ENCODE measurements at regions not wholly inside any gene's neighbourhood (a gene's known extent, or its start where the extent isn't known, plus 50 kb on each side); places are given as distances from the start of the nearest gene placed in this dataset.

- H3K9me3 ChIP-seq (ENCODE audit: control insufficient read depth in 2 of 2, insufficient read depth in 1 of 2, low read length in 1 of 2): no peaks in the 10 kb centered on the region
- H3K27me3 ChIP-seq (ENCODE audit: control insufficient read depth in 2 of 2, insufficient read depth in 1 of 2, low read length in 1 of 2): no peaks in the 10 kb centered on the region
- H3K4me3 ChIP-seq (ENCODE audit: low read length in 2 of 2): no peak overlapping the region
- H3K4me1 ChIP-seq (ENCODE audit: control insufficient read depth in 2 of 2, insufficient read depth in 2 of 2, low read length in 2 of 2): no peaks in the 10 kb centered on the region
- DNase-seq (ENCODE audit: low read depth in 6 of 9, low spot score in 9 of 9): no peak
- H3K36me3 ChIP-seq (ENCODE audit: control insufficient read depth in 2 of 2, insufficient read depth in 2 of 2, low read length in 1 of 2): no peaks in the 10 kb centered on the region
- no peak overlapping the region for H3K27ac ChIP-seq (ENCODE audit: low read depth in 1 of 2, low read length in 1 of 2)
Observed at GRCh38 chr2:4338345-4338744, 635.0 kb downstream of the DCDC2C start.

- Histone ChIP-seq H3K36me3 (ENCODE audit: control insufficient read depth in 2 of 2, insufficient read depth in 2 of 2, low read length in 1 of 2) (no peaks in the 10 kb centered on the region), H3K27me3 (ENCODE audit: control insufficient read depth in 2 of 2, insufficient read depth in 1 of 2, low read length in 1 of 2) (no peaks in the 10 kb centered on the region), H3K4me3 (ENCODE audit: low read length in 2 of 2) (no peak overlapping the region), H3K27ac (ENCODE audit: low read depth in 1 of 2, low read length in 1 of 2) (no peak overlapping the region), H3K9me3 (ENCODE audit: control insufficient read depth in 2 of 2, insufficient read depth in 1 of 2, low read length in 1 of 2) (no peaks in the 10 kb centered on the region), H3K4me1 (ENCODE audit: control insufficient read depth in 2 of 2, insufficient read depth in 2 of 2, low read length in 2 of 2) (no peaks in the 10 kb centered on the region)
- 87% methylated on average over 1 of the region's 1 CpG for WGBS
- DNase-seq (ENCODE audit: low read depth in 6 of 9, low spot score in 9 of 9): no peak
Observed at GRCh38 chr2:4340536-4340935, 637.2 kb downstream of the DCDC2C start.

- Histone ChIP-seq H3K4me1 (ENCODE audit: control insufficient read depth in 2 of 2, insufficient read depth in 2 of 2, low read length in 2 of 2) (no peaks in the 10 kb centered on the region), H3K9me3 (ENCODE audit: control insufficient read depth in 2 of 2, insufficient read depth in 1 of 2, low read length in 1 of 2) (no peaks in the 10 kb centered on the region), H3K4me3 (ENCODE audit: low read length in 2 of 2) (no peak overlapping the region), H3K36me3 (ENCODE audit: control insufficient read depth in 2 of 2, insufficient read depth in 2 of 2, low read length in 1 of 2) (no peaks in the 10 kb centered on the region), H3K27ac (ENCODE audit: low read depth in 1 of 2, low read length in 1 of 2) (no peak overlapping the region), H3K27me3 (ENCODE audit: control insufficient read depth in 2 of 2, insufficient read depth in 1 of 2, low read length in 1 of 2) (no peaks in the 10 kb centered on the region)
- DNase-seq (ENCODE audit: low read depth in 6 of 9, low spot score in 9 of 9): no peak
- 70% methylated on average over 1 of the region's 1 CpG for WGBS
Observed at GRCh38 chr2:4346628-4347027, 643.3 kb downstream of the DCDC2C start.

- H3K27ac ChIP-seq (ENCODE audit: low read depth in 1 of 2, low read length in 1 of 2): no peak overlapping the region
- H3K27me3 ChIP-seq (ENCODE audit: control insufficient read depth in 2 of 2, insufficient read depth in 1 of 2, low read length in 1 of 2): no peaks in the 10 kb centered on the region
- no peak overlapping the region for H3K4me3 ChIP-seq (ENCODE audit: low read length in 2 of 2)
- 80% methylated on average over 4 of the region's 4 CpGs for WGBS
- H3K36me3 ChIP-seq (ENCODE audit: control insufficient read depth in 2 of 2, insufficient read depth in 2 of 2, low read length in 1 of 2): no peaks in the 10 kb centered on the region
- no peak for DNase-seq (ENCODE audit: low read depth in 6 of 9, low spot score in 9 of 9)
- no peaks in the 10 kb centered on the region for H3K9me3 ChIP-seq (ENCODE audit: control insufficient read depth in 2 of 2, insufficient read depth in 1 of 2, low read length in 1 of 2)
- no peaks in the 10 kb centered on the region for H3K4me1 ChIP-seq (ENCODE audit: control insufficient read depth in 2 of 2, insufficient read depth in 2 of 2, low read length in 2 of 2)
Observed at GRCh38 chr2:4353668-4354067, 650.3 kb downstream of the DCDC2C start.

- Histone ChIP-seq H3K9me3 (ENCODE audit: control insufficient read depth in 2 of 2, insufficient read depth in 1 of 2, low read length in 1 of 2) (no peaks in the 10 kb centered on the region), H3K27me3 (ENCODE audit: control insufficient read depth in 2 of 2, insufficient read depth in 1 of 2, low read length in 1 of 2) (no peaks in the 10 kb centered on the region), H3K36me3 (ENCODE audit: control insufficient read depth in 2 of 2, insufficient read depth in 2 of 2, low read length in 1 of 2) (no peaks in the 10 kb centered on the region), H3K27ac (ENCODE audit: low read depth in 1 of 2, low read length in 1 of 2) (no peak overlapping the region), H3K4me3 (ENCODE audit: low read length in 2 of 2) (no peak overlapping the region), H3K4me1 (ENCODE audit: control insufficient read depth in 2 of 2, insufficient read depth in 2 of 2, low read length in 2 of 2) (no peaks in the 10 kb centered on the region)
- no peak for DNase-seq (ENCODE audit: low read depth in 6 of 9, low spot score in 9 of 9)
- WGBS: 88% methylated on average over 1 of the region's 1 CpG
Observed at GRCh38 chr2:4354164-4354563, 650.8 kb downstream of the DCDC2C start.

GRCh38 chr2:4354678-4355077 is 651.3 kb downstream of the DCDC2C start:
- Histone ChIP-seq H3K4me1 (ENCODE audit: control insufficient read depth in 2 of 2, insufficient read depth in 2 of 2, low read length in 2 of 2) (no peaks in the 10 kb centered on the region), H3K27ac (ENCODE audit: low read depth in 1 of 2, low read length in 1 of 2) (no peak overlapping the region), H3K9me3 (ENCODE audit: control insufficient read depth in 2 of 2, insufficient read depth in 1 of 2, low read length in 1 of 2) (no peaks in the 10 kb centered on the region), H3K4me3 (ENCODE audit: low read length in 2 of 2) (no peak overlapping the region), H3K36me3 (ENCODE audit: control insufficient read depth in 2 of 2, insufficient read depth in 2 of 2, low read length in 1 of 2) (no peaks in the 10 kb centered on the region), H3K27me3 (ENCODE audit: control insufficient read depth in 2 of 2, insufficient read depth in 1 of 2, low read length in 1 of 2) (no peaks in the 10 kb centered on the region)
- peak in 1 of 9 donors; percentile 5 for DNase-seq (ENCODE audit: low read depth in 6 of 9, low spot score in 9 of 9)
- WGBS: 58% methylated on average over 10 of the region's 10 CpGs

- no peak for DNase-seq (ENCODE audit: low read depth in 6 of 9, low spot score in 9 of 9)
- no peaks in the 10 kb centered on the region for H3K36me3 ChIP-seq (ENCODE audit: control insufficient read depth in 2 of 2, insufficient read depth in 2 of 2, low read length in 1 of 2)
- no peaks in the 10 kb centered on the region for H3K4me1 ChIP-seq (ENCODE audit: control insufficient read depth in 2 of 2, insufficient read depth in 2 of 2, low read length in 2 of 2)
- WGBS: 92% methylated on average over 3 of the region's 3 CpGs
- H3K27ac ChIP-seq (ENCODE audit: low read depth in 1 of 2, low read length in 1 of 2): no peak overlapping the region
- H3K27me3 ChIP-seq (ENCODE audit: control insufficient read depth in 2 of 2, insufficient read depth in 1 of 2, low read length in 1 of 2): no peaks in the 10 kb centered on the region
- no peaks in the 10 kb centered on the region for H3K9me3 ChIP-seq (ENCODE audit: control insufficient read depth in 2 of 2, insufficient read depth in 1 of 2, low read length in 1 of 2)
- no peak overlapping the region for H3K4me3 ChIP-seq (ENCODE audit: low read length in 2 of 2)
Observed at GRCh38 chr2:4356109-4356508, 652.7 kb downstream of the DCDC2C start.

- H3K27me3 ChIP-seq (ENCODE audit: control insufficient read depth in 2 of 2, insufficient read depth in 1 of 2, low read length in 1 of 2): no peaks in the 10 kb centered on the region
- H3K36me3 ChIP-seq (ENCODE audit: control insufficient read depth in 2 of 2, insufficient read depth in 2 of 2, low read length in 1 of 2): no peaks in the 10 kb centered on the region
- DNase-seq (ENCODE audit: low read depth in 6 of 9, low spot score in 9 of 9): no peak
- H3K4me1 ChIP-seq (ENCODE audit: control insufficient read depth in 2 of 2, insufficient read depth in 2 of 2, low read length in 2 of 2): no peaks in the 10 kb centered on the region
- H3K4me3 ChIP-seq (ENCODE audit: low read length in 2 of 2): no peak overlapping the region
- H3K27ac ChIP-seq (ENCODE audit: low read depth in 1 of 2, low read length in 1 of 2): no peak overlapping the region
- WGBS: 92% methylated on average over 1 of the region's 1 CpG
- no peaks in the 10 kb centered on the region for H3K9me3 ChIP-seq (ENCODE audit: control insufficient read depth in 2 of 2, insufficient read depth in 1 of 2, low read length in 1 of 2)
Observed at GRCh38 chr2:4356541-4356940, 653.2 kb downstream of the DCDC2C start.

- Histone ChIP-seq H3K9me3 (ENCODE audit: control insufficient read depth in 2 of 2, insufficient read depth in 1 of 2, low read length in 1 of 2) (no peaks in the 10 kb centered on the region), H3K36me3 (ENCODE audit: control insufficient read depth in 2 of 2, insufficient read depth in 2 of 2, low read length in 1 of 2) (no peaks in the 10 kb centered on the region), H3K4me3 (ENCODE audit: low read length in 2 of 2) (no peak overlapping the region), H3K4me1 (ENCODE audit: control insufficient read depth in 2 of 2, insufficient read depth in 2 of 2, low read length in 2 of 2) (no peaks in the 10 kb centered on the region), H3K27ac (ENCODE audit: low read depth in 1 of 2, low read length in 1 of 2) (no peak overlapping the region), H3K27me3 (ENCODE audit: control insufficient read depth in 2 of 2, insufficient read depth in 1 of 2, low read length in 1 of 2) (no peaks in the 10 kb centered on the region)
- no peak for DNase-seq (ENCODE audit: low read depth in 6 of 9, low spot score in 9 of 9)
- 89% methylated on average over 8 of the region's 8 CpGs for WGBS
Observed at GRCh38 chr2:4357121-4357520, 653.7 kb downstream of the DCDC2C start.

- Histone ChIP-seq H3K4me3 (ENCODE audit: low read length in 2 of 2) (no peak overlapping the region), H3K27me3 (ENCODE audit: control insufficient read depth in 2 of 2, insufficient read depth in 1 of 2, low read length in 1 of 2) (no peaks in the 10 kb centered on the region), H3K27ac (ENCODE audit: low read depth in 1 of 2, low read length in 1 of 2) (no peak overlapping the region), H3K36me3 (ENCODE audit: control insufficient read depth in 2 of 2, insufficient read depth in 2 of 2, low read length in 1 of 2) (no peaks in the 10 kb centered on the region), H3K4me1 (ENCODE audit: control insufficient read depth in 2 of 2, insufficient read depth in 2 of 2, low read length in 2 of 2) (no peaks in the 10 kb centered on the region), H3K9me3 (ENCODE audit: control insufficient read depth in 2 of 2, insufficient read depth in 1 of 2, low read length in 1 of 2) (no peaks in the 10 kb centered on the region)
- DNase-seq (ENCODE audit: low read depth in 6 of 9, low spot score in 9 of 9): no peak
- WGBS: 78% methylated on average over 5 of the region's 5 CpGs
Observed at GRCh38 chr2:4358837-4359236, 655.5 kb downstream of the DCDC2C start.
